Stimulated activated CD8-positive, alpha-beta memory T cell treated with anti-CD3 and anti-CD28 coated beads, Interleukin-4, amount 100 ng/mL, for 48 hours (primary cell): ENCODE measurements at regions not wholly inside any gene's neighbourhood (a gene's known extent, or its start where the extent isn't known, plus 50 kb on each side); places are given as distances from the start of the nearest gene placed in this dataset.

ENCODE experiments used
- DNase-seq: peaks from one replicate; pipeline ENCODE4 v3.0.0-alpha.2; 2020

DNA sequence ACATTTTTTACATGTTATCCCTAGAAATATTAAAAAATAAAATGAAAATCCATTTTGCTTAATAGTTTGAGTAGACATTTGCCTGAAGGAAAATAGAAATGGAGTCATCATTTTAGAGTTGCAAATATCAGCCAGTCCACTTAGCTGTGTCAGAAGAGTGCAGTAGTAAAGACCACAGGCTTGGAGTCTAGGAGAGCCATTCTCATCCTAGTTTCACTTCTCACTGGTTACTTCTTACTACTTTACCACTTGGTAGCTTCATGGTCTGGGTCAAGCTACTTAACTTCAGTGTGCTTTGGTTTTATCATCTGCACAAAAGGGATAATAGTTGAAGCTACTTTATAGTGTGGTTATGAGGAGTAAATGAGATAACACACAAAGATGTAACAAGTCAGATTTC lies 286.5 kb upstream of the NBEA start:
- no peak for DNase-seq

DNA sequence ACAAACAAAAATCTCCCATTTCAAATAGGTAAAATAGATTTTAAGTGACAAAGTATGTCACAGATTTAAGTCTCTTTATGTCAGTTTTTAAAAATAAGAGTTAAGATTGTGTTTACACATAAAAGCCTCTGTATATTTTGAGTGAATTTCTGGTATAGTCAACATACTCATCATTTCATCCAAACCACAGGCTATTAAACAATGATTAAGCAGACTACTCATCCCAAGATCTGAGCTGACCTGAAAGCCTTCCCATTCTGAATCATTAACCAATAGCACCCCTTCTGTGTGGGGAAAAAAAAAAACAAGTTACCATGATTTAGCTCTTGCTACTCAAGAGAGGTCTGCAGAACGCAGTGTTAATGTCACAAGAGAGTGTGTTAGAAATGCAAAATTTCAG lies 284.4 kb upstream of the NBEA start:
- DNase-seq, result no peak

DNA sequence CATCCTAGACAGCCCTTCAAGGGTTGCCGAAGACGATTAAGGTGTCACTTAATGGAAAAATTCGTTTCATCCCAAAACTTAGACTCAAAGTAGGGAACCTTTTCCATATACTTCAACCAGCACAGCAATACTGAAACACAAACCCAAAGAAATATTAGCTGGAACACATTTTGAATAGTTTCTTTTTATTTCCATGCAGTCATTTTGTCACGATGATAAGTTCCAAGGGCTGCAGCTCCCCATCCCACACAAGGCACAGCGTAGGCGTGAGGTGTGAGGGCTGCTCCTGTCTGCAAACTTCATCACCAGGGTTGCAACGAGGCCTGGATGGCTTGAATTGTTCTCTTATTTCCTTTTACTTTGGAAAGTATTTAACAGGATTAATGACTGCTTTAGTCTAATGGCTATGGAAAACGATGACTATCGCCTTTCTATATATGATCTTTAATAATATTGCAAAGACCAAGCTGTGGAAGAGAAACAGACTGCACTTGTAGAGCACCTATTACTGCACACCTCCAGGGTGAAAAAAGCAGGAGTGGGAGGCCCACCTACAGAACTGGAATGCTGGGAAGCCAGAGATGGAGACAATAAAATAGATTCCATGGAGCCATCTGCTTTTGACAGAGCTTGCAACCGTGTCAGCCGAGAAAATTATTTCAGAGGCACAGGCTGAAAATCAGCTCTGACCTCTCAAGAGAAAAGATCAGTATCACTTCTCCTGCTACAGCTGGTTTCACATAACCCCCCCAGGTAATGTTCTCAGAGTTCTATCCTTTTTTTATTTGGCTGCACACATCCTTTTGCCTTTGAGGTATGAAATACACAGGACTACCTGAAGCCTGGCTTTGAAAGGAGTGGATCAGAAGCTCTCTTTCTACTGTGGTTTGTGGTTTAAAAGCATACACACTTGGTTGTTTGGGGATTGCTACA lies 274.5 kb upstream of the NBEA start:
- DNase-seq, result no peak

DNA sequence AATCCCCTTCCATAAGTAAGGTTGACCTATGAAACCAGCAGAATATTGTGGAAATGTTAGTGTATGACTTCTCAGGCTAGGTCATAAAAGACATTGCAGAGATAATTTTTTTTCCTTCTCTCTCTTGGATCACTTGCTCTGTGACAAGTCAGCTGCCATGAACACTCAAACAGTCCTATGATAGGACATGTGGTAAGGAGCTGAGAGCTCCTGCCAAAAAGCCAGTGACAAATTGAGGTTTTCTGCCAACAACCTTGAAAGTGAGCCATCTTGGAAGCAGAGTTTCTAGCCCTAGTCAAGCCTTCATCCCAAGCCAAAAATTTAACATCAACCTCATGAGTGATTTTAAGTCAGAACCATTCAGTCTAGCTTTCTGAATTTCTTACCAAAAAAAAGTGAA lies 270.9 kb upstream of the NBEA start:
- DNase-seq, result no peak

DNA sequence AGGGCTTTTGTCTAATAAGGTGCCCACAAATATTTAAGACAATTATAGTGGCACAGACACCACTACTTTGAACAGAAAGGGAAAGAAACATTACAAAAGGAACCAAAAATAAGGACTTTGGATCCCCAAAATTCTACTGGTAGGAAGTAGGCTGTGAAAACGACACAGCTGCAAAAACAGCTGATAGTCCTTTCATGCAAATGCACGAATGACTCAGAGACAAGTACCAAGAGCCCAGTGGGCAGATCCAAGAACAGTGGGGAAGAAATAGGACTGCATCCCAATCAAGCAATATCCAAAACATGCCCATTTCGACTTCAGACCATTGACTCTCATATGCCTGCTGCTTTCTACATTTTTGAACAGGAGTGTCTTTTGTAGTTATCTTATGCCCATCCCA lies 269.4 kb upstream of the NBEA start:
- DNase-seq, result no peak

DNA sequence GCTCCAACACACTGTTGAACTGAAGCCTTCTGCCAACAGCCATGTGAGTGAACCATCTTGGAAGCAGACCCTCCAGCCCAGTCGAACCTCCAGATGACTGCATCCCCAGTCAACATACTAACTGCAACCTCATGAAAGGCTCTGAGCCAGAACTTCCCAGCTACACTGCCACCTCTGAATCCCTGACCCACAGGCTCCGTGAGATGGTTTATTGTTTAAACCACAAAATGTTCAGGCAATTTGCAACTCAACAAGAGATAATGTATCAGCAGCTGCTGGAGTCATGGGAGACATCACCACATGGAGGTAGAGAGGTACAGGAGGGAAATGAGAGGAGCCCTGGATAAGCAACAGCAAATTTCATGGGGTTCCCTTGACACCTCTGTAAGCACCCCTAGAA lies 266.4 kb upstream of the NBEA start:
- no peak for DNase-seq

DNA sequence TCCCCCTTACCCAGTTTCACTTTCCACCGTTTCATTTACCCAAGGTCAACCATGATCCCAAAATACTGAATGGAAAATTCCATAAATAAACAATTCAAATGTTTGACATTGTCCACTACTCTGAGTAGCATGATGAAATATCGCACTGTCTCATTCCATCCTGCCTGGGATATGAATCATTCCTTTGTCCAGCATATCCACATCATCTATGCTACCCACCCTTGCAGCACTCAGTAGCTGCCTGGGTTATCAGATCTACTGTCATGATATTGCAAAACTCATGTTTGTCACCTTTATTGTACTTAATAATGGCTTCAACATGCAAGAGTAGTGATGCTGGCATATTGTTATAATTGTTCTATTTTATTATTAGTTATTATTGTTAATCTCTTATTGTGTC lies 263.9 kb upstream of the NBEA start:
- DNase-seq, result no peak

DNA sequence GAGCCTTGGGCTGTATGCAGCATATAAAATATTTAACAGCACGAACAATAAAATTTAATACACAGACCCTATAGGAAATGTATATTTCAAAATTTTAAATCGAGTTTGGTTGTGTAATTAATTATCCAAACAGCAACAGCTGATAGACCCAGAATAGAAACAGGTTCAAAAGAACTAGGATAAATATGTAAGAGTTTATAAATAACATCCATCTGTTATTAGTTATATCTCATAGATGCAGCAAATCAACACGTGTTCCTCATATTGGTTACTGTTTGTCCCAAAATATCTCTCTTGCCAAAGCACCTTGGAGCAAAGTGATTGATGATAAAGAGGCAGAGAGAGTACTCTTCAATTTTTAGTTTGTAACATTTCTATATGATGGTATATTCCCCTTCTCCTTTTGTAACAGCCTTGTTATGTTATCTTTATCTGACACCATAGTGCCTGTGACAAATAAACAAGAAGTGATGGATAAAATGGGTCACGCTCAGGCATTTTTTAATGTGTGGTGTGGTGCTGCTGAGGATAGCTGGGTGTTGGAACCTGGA lies 260.6 kb upstream of the NBEA start:
- DNase-seq, result no peak

DNA sequence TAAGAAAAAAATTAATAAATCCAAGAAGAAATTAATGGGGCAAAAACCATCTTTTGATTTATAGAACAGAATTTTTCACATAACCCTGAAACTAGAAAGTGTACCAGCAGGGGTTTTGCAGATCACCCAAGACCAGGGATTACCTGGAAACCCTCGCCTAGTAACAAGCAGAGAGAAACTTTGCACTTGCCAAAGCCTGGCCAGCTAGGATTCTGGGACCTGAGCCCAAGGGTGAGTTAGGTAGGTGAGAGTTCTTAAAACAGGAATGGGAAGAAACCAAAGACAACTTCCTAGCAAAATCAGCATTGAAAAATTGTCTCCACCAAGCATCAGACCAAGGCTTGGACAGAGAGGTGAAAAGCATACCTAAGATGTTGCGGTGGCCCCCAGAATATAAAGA lies 247.0 kb upstream of the NBEA start:
- no peak for DNase-seq

DNA sequence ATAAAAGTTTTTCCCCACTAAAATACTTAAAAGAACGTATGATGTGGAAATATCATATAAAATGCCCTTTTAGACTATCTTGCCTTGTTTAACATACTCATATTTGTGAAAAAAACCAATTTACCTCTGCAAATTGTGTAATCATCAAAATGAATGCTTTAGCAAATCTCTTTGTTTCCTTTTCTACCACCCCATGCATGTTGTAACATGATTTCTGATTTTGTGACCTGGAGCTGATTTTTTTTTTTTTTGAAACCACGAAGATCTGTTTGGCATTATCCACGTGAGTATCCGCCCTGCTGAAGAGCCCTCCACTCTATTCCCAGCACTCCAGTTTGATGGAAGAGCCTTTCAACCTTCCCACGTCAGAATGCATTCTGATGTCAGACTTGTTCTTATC lies 245.8 kb upstream of the NBEA start:
- DNase-seq, result no peak

DNA sequence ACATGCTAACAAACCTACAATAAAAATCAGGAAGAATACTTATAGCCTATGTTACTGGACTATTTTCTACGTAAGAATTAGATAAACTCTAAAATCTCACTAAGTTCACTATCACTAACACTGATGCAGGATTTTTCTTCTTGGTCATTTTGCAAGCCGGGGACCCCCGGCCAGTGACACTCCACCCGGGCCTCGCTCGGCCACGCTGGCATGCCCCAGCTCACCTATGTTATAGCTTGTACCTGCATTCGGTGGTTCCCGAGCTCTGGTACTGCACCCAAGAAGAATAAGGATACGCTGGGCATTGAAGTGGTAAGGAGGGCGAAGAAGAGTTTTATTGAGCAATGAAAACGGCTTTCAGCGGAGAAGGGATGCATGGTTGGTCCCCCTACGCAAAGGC lies 245.3 kb upstream of the NBEA start:
- DNase-seq, result no peak

DNA sequence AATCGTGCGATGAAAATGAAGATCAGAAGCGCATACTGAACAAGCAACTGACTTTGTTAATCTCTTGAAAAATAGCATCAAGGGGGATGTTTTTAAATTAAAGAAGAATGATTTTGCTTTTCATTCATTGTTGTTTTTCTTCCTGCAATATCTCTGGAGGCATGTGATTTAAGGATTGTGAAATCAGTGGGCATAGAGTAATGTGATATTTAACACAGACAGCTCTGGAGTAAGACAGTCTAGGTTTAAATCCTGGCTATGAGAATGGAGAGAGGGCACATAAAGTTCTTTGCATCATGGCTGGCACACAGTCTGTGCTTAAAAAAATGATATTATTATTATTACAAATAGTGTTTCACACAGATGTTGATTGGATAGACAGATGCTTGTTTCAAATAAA lies 243.1 kb upstream of the NBEA start:
- DNase-seq, result no peak

DNA sequence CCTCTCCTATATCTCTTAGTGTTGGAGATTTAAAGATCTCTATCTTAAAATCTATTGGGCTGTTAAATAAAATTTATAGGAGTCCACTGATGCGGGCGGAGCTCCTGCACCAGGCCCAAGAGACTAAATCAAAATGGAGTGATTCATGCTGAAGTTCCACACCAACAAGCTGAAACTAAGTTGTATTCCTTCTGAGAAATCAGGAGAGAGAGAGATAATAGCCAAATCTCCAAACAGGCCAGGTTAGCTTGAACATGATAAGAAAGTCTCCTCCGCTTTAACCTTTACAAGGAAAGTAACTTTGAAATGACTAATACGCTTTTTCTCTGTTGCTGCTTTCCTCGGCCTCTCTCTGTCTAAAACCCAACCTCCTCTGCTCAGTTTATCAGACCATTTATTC lies 241.9 kb upstream of the NBEA start:
- DNase-seq, result no peak

DNA sequence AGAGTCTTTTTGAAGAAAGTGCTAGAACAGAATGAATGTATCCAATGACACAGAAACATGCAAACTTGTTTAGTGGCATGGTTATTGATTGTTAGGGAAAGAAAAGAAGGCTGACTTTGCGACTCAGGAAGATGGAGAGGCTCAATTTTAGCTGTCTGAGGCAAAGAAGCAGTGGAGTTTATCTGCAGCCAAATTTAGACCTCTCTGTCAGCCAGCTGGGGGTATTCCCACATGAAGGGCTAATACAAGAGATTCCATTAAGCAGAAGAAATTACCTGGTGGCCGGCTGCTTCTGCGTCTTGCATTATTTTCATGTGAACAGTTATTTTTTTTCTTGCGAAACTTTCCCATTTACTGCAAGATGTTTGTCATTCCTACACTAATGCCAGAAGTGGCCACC lies 240.2 kb upstream of the NBEA start:
- DNase-seq, result no peak

DNA sequence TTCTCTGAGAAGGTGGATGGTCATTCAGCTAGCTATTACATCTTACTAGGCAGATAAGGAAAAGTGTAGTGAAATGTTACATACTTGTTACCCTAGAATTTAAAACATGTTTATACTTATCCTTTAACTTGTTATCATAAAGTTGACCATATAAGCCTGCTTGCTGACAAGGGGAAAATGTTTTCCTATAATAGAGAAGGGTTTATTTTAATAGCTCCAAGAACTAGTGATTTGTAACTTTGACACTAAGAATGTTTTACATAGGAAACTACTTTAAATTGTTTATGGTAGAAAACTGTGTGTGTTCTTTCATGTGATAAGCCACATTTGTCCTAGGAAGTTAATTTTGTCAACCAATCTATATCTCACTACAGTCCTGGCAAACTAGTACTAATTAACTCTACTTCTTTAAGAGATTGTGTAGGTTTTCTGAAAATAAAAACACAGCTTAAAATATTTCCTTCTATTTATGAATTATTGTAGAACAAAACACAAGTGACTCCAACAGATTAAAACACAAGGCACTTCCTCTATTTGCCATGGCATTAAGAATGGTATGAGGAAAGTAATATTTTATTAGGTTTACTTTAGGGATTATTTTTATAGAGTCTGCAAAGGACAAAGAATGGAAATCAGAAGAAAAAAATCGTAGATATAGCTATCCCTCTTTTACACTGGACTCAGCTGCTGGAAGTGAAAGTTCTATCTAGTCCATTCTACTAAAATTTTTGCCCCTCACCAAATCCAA lies 233.3 kb upstream of the NBEA start:
- DNase-seq, result no peak

DNA sequence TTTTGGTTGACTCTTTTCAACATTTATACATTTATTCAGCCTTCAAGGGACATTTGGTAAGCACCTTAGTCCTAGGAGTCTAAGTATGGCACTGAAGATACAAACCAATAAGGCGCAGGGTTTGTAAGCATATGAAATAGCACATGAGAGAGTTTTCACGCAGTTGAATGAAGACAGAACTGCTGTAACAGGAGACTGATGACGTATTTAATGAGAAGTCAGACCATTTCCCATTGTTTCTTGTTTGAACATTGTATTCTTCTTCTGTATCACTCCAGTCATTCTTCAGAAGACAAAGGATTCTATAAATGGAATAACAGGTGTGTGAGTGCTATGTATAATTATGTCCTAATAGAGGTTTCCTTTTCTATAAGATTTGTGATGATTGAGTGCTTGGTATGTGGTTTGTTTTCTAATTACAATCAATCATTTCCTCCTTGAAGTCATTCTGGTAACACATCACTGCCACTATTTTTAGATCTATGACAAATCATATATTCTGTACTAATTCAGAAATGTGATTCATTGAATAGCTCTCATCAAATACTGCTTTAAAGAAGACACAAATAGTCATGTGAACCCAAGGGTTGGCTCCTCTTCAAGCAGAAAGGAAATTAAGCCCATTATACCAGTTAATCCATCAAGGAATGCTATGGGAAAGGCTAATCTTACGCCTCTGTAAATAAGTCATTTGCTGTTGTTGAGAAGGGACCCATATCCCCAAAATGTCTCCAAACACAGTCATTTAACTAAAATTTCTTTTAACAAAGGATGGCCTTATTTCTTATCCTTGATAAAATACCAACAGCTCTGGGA lies 222.8 kb upstream of the NBEA start:
- DNase-seq, result no peak

DNA sequence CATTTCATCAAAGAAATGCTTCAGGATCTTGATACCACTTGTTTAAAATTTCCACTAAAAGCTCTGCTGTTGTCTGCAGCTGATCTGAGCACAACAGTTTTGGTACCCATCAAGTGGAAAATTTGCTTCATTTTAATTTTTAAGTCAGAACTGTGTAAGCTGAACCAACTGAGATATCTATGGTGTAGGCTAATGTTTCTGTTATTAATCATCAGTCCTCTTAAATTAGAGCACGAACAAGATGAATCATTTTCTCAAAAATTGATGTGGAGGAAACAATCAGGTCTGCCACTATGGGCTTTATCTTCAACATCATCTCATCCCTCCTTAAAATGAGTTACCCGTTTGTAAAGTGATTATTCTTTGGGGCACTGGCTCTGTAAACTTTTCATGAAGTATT lies 221.5 kb upstream of the NBEA start:
- DNase-seq, result no peak

DNA sequence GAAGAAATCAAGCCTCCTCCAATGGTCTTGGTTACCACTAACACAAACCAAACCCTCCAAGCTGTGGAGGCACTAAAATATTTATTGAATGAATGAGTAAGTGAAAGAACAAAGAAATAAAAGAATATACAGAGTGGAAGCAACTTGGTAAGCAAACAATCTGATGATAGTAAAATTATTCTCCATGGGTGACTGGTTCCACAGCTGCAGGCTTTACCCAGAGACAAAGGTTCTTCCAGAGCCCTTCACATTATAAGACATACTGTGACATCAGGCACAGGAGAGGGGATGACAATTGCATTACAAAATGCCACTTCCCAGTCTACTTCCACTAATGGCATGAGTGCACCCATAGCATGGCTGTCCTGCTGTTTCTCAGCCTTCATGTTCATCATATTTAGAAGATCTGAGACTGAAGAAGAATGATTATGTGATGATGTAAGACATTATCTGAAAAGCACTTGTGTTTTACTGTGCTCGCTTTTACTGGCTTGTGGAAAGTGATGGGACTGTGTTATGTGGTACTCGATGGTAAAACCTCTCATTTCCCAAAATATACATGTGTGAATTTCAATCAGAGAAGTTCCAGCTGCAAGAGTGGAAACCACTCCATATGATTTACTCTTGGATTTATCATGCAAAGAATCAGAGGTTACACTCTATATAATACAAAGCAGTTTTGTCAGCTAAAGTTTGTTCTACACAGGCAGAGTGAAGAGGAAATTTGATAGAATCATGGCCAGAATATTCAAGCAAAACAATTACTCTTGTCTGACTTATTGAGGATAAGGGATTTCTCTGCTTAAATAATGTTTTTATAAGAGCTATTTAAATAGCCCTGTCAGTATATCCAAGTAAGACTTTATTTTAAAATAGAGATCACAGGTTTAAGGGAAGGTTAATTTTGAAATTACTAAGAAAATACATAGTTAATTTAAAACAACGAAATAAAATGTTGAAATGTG lies 220.2 kb upstream of the NBEA start:
- no peak for DNase-seq

DNA sequence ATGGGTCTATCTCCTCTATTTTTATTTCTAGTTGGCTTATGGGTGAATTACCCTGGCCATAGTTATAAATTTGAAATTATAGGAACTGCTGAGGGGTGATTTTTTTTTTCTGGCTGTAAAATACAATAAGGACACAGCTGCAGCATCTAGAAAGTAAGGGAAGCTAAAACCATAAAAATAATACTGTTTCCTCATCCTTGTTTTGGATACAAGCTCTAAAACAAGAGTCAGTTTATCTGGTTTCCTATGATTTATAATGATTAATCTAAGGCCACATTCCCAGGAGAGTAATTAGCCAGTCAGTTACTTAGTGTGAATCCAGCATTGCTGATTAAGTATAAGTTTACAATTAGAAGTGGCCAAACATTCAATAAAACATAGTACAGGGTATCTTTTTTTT lies 219.1 kb upstream of the NBEA start:
- DNase-seq, result no peak

DNA sequence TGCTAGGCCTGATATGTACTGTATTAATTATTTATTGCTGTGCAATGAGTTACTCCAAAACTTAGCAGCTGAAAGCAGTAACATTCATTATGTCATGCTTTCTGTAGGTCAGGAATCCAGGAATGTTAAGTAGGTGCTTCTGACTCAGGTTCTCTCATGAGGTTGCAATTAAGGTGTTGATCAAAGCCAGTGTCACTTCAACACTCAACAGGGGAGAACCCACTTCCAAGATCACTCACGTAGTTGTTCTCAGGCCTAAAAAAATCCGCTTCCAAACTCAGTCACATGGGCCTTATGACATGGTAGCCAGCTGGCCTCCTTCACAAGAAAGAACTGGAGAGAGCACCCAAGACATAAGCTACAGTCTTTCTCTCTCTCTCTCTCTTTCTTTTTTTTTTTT lies 211.1 kb upstream of the NBEA start:
- DNase-seq, result no peak

DNA sequence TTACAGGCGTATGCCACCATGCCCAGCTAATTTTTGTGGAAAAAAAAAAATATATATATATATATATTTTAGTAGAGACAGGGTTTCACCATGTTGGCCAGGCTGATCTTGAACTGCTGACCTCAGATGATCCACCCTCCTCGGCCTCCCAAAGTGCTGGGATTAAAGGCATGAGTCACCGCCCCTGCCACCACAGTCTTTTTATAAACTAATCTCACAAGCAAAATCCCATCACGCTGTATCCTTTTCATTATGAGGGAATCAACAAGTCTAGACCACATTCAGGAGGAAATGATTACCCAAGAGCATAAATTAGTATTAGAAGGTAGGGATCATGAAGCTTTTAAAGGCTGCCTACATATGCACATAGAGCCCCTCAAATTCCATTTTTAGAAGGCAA lies 210.6 kb upstream of the NBEA start:
- no peak for DNase-seq

DNA sequence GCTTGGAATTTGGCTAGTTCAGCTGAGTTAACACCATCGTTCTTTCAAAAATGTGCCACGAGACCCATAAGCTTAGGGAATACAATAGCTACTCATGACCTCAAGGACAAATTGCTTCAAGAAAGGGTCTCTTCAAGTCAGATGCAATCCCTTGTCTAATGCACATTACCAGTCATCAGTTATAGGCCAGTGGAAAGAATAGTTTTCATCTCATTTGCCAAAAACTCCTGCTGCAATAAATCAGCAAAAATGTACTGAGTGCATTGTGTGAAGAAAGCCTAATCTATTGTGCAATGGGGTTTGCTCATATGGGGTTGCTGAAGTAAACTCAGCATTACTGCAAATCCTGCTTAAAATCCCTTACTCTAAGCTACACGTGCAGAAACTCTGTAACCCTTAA lies 208.3 kb upstream of the NBEA start:
- DNase-seq, result no peak
